ENCODE measurements at regions not wholly inside any gene's neighbourhood (a gene's known extent, or its start where the extent isn't known, plus 50 kb on each side); places are given as distances from the start of the nearest gene placed in this dataset.

DNA sequence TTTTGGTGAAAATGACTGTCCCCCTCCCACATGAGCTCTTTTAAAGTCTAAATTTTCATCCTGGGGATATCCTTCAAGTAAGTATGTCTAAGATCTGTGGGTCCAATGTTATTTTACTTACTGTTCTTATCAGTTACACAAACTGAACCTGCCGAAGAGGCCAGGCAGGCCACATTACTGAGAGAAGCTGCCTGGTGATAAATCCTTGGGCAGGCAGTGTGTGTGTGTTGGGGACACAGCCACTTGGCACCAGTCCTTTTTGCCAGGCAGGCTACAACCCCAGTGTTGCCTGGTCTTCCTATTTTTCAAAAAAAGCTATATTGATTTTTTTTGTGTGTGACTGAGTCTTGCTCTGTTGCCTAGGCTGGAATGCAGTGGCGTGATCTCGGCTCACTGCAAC is 50.6 kb upstream of the RASA2 start:
- no peak overlapping the region for H3K27ac ChIP-seq (ENCODE audit: poor library complexity, severe bottlenecking)
- peaks cover 2% of the 10 kb centered on the region for H3K4me1 ChIP-seq (ENCODE audit: insufficient read depth, poor library complexity, severe bottlenecking)
- DNase-seq (ENCODE audit: low spot score) (no peak), ATAC-seq (ENCODE audit: low read depth) (no peak)
- no peaks in the 10 kb centered on the region for H3K9me3 ChIP-seq (ENCODE audit: severe bottlenecking)
- peaks cover 27% of the 10 kb centered on the region for H3K36me3 ChIP-seq (ENCODE audit: low read depth)
- TF ChIP-seq CTCF (IDR thresholded peaks at IDR 0.05; ENCODE audit: poor library complexity, severe bottlenecking), result no peak
- H3K27me3 ChIP-seq (ENCODE audit: insufficient read depth, poor library complexity, severe bottlenecking), result no peaks in the 10 kb centered on the region
- H3K4me3 ChIP-seq (ENCODE audit: severe bottlenecking), result no peak overlapping the region
